Adipocyte (in vitro differentiated cells): ENCODE measurements at regions not wholly inside any gene's neighbourhood (a gene's known extent, or its start where the extent isn't known, plus 50 kb on each side); places are given as distances from the start of the nearest gene placed in this dataset.

Experiments used
- DNase-seq: peaks from one replicate; pipeline ENCODE4 v3.0.0-alpha.2; 2015; ENCODE audit warnings: low read depth
- H3K27me3 ChIP-seq: replicated peaks from 2 replicates; pipeline ENCODE4 v1.7.0; 2013; ENCODE audit warnings: mild to moderate bottlenecking, low read length, moderate library complexity; ENCODE audit not compliant: control insufficient read depth, insufficient read depth
- H3K36me3 ChIP-seq: 2 replicates; pipeline ENCODE4 v1.7.0; 2013; ENCODE audit warnings: low read length, mild to moderate bottlenecking, moderate library complexity; ENCODE audit not compliant: control insufficient read depth, insufficient read depth, severe bottlenecking
- H3K4me1 ChIP-seq: 2 replicates; pipeline ENCODE4 v1.7.0; 2013; ENCODE audit warnings: mild to moderate bottlenecking, low read length, moderate library complexity; ENCODE audit not compliant: control insufficient read depth, insufficient read depth
- H3K4me3 ChIP-seq: 2 replicates; pipeline ENCODE4 v1.7.0; 2013; ENCODE audit warnings: mild to moderate bottlenecking, low read length, moderate library complexity
- H3K9ac ChIP-seq: 2 replicates; pipeline ENCODE4 v1.7.0; 2013; ENCODE audit warnings: mild to moderate bottlenecking, low read length, moderate library complexity
- H3K9me3 ChIP-seq: 2 replicates; pipeline ENCODE4 v1.7.0; 2013; ENCODE audit warnings: mild to moderate bottlenecking, low read length, moderate library complexity; ENCODE audit not compliant: control insufficient read depth

DNA sequence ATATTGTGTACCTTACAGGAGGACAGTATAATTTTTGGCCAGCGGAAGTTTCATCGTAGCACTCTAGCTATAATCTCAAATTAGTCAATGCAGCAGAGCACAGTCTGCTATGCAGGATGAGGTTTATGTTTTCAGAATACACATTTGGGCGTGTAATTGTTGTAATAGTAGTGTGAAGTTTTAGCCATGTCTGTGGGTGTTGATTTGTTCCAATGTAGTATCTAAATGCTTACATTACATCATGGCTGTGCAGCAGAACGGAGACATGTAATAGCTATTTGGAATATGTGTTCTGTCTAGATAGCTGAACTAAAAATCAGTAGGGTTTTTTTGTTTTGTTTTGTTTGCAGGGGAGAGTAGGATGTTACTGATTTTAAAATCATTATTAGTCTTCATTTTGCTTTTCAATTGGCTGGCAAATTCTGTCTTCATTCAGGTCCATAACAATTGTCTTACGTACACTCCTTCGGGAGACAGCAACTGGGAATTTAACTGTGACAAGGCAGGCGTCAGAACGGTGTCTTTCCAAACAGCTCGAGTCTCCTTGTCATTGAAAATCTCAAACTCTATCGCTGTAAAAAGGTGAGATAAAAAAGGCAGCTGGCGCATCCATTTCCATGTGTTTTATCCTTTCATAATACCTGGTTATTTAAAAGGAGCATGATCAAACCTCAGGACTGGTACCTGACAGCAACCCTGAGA, 65.1 kb upstream of the CDH4 start:
- no peaks in the 10 kb centered on the region for H3K9me3 ChIP-seq
- H3K36me3 ChIP-seq, result no peaks in the 10 kb centered on the region
- peaks cover 11% of the 10 kb centered on the region for H3K4me1 ChIP-seq
- no peaks in the 10 kb centered on the region for H3K27me3 ChIP-seq
- H3K9ac ChIP-seq, result peak overlapping the region; percentile 36
- DNase-seq, result peak; percentile 2
- H3K4me3 ChIP-seq, result peak overlapping the region; percentile 28

DNA sequence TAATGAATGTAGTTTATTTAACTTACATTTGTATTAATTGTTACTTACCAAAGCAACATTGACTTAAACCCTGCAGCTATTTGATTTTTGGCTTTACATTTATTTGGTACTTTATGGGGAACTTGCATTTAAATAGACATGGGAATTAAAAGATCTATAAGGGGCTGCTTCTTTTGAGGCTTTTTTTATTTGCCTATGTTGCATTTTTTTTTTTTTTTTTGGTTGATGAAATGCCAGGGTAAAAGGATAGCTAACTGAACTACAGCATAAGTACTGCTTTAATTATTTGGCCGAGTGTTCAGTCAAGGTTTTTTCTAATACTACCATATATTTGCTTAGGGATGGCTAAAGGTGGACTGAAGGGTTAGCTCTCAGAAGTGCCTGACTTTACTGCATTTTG, 62.5 kb upstream of the CDH4 start:
- H3K27me3 ChIP-seq, result no peaks in the 10 kb centered on the region
- no peak overlapping the region for H3K9ac ChIP-seq
- peaks cover 13% of the 10 kb centered on the region for H3K9me3 ChIP-seq
- peaks cover 11% of the 10 kb centered on the region for H3K4me1 ChIP-seq
- no peaks in the 10 kb centered on the region for H3K36me3 ChIP-seq
- no peak overlapping the region for H3K4me3 ChIP-seq
- no peak for DNase-seq

DNA sequence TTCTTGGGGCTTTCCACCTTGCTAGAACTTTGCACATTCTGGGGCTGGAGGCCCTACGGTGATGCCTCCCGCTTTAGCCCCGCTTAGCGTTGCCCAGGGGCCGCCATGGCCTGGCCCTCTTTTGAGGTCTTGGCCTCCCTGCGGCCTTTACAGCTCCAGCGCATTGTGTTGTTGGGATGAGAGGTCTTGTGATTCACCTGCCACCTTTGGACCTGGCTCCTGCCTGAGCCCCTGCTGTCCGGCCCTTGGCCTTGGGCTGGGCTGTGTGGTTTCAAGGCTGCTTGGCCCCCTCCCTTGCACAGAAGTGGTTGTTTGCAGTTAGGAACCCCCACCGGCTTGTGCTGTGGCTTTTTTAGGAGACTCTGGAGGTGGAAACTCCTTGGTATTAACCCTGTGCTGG, 61.0 kb upstream of the CDH4 start:
- H3K4me1 ChIP-seq, result peaks cover 11% of the 10 kb centered on the region
- H3K36me3 ChIP-seq, result no peaks in the 10 kb centered on the region
- H3K4me3 ChIP-seq, result no peak overlapping the region
- peaks cover 14% of the 10 kb centered on the region for H3K9me3 ChIP-seq
- DNase-seq, result no peak
- H3K9ac ChIP-seq, result no peak overlapping the region
- H3K27me3 ChIP-seq, result peaks cover 6% of the 10 kb centered on the region

DNA sequence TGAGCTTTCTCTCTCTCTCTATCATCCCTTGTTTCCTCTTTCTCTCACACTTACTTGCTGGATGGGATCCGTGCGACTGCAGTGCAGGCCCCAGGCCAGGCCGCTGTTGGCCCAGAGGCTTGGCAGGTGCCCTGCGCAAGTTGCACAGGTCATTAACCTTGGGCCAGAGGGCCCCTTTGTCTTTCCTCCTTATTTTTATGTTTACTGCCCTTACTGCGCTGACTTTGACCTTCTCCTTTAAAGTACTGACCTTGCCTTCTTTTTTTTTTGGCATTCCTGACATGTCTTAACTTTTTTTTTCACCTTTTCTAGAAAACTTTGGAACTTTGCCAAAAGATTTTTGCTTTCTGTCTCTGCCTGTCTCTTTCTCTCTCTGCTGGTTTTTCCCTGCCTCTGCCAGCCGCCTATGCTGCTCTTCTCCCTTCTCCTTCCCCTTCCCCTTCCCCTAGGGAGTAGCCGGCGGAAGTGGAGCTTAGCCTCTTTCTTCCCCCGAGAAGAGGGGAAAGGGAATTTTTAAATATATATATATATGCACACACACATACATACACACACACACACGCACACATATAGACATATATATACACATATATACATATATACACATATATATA, 59.6 kb upstream of the CDH4 start:
- H3K4me3 ChIP-seq, result no peak overlapping the region
- peaks cover under 1% of the 10 kb centered on the region for H3K4me1 ChIP-seq
- no peaks in the 10 kb centered on the region for H3K36me3 ChIP-seq
- peaks cover 9% of the 10 kb centered on the region for H3K27me3 ChIP-seq
- peaks cover 14% of the 10 kb centered on the region for H3K9me3 ChIP-seq
- H3K9ac ChIP-seq, result no peak overlapping the region
- no peak for DNase-seq

DNA sequence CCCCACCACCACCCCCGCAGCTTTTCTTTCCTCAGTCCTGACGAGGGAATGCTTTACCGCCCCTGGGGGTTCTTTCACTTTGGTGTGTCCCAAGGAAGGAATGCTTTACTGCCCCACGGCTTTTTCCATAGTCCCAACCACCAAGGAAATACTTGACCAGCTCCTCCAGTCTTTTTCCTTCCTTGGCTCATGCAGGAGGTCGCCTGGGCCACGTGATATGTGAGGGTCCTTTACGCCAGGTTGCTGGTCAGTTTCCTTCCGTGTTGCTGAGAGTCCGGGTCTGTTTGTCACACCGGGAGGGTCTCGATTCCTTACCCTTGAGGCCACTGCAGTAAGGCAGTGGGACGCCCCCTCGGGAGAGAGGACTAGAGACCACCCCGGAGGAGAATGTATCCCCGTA, 58.9 kb upstream of the CDH4 start:
- DNase-seq, result no peak
- Histone ChIP-seq H3K4me1 (no peaks in the 10 kb centered on the region), H3K9ac (no peak overlapping the region), H3K36me3 (no peaks in the 10 kb centered on the region), H3K27me3 (peaks cover 10% of the 10 kb centered on the region), H3K9me3 (peaks cover 14% of the 10 kb centered on the region), H3K4me3 (no peak overlapping the region)
